ENCODE measurements at regions not wholly inside any gene's neighbourhood (a gene's known extent, or its start where the extent isn't known, plus 50 kb on each side); places are given as distances from the start of the nearest gene placed in this dataset.

DNA sequence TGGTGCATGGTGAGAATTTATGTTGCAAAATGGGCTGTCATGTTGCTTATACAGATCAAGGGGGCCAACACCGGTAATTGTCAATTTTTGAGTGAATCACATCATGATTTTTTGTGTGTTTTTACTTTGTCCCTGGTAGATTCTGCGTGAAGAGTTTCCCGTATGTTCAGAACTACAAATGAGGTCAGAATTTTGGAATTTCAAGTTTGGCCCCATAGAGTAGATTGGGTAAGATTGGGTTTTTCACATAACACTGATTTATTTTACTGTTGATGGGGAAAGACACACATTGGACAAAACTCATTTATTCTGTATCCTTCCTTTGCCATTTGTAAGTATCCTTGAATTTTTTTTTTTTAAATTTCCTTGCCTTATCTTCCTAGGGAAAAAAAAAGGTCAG, 158.5 kb upstream of the MXRA5 start:
- no peak overlapping the region for H3K27ac ChIP-seq (ENCODE audit: extremely low read depth, low read depth, low read length)
- H3K4me1 ChIP-seq (ENCODE audit: control insufficient read depth, insufficient read depth, low read length) = no peaks in the 10 kb centered on the region
- POLR2A ChIA-PET = no interaction called here
- CTCF ChIA-PET = no interaction called here
- TF ChIP-seq ZNF560 (tag by site-specific recombination; IDR thresholded peaks at IDR 0.05; ENCODE audit: borderline replicate concordance) = no peak
- TF ChIP-seq RBAK (tag by site-specific recombination; IDR thresholded peaks at IDR 0.05) = no peak
- TF ChIP-seq ZNF701 (tag by site-specific recombination; IDR thresholded peaks at IDR 0.05) = no peak
- TF ChIP-seq IKZF3 (tag by site-specific recombination; IDR thresholded peaks at IDR 0.05) = no peak
- no peak for TF ChIP-seq ZNF132 (tag by site-specific recombination; IDR thresholded peaks at IDR 0.05; ENCODE audit: borderline replicate concordance)
- TF ChIP-seq, protein P1, sequence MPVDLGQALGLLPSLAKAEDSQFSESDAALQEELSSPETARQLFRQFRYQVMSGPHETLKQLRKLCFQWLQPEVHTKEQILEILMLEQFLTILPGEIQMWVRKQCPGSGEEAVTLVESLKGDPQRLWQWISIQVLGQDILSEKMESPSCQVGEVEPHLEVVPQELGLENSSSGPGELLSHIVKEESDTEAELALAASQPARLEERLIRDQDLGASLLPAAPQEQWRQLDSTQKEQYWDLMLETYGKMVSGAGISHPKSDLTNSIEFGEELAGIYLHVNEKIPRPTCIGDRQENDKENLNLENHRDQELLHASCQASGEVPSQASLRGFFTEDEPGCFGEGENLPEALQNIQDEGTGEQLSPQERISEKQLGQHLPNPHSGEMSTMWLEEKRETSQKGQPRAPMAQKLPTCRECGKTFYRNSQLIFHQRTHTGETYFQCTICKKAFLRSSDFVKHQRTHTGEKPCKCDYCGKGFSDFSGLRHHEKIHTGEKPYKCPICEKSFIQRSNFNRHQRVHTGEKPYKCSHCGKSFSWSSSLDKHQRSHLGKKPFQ (tag by site-specific recombination; IDR thresholded peaks at IDR 0.05) = no peak
- no peak for TF ChIP-seq ZNF785 (tag by site-specific recombination; IDR thresholded peaks at IDR 0.05)
- TF ChIP-seq ZFP3 (tag by site-specific recombination; IDR thresholded peaks at IDR 0.05; ENCODE audit: low read depth) = no peak
- TF ChIP-seq, protein P2, sequence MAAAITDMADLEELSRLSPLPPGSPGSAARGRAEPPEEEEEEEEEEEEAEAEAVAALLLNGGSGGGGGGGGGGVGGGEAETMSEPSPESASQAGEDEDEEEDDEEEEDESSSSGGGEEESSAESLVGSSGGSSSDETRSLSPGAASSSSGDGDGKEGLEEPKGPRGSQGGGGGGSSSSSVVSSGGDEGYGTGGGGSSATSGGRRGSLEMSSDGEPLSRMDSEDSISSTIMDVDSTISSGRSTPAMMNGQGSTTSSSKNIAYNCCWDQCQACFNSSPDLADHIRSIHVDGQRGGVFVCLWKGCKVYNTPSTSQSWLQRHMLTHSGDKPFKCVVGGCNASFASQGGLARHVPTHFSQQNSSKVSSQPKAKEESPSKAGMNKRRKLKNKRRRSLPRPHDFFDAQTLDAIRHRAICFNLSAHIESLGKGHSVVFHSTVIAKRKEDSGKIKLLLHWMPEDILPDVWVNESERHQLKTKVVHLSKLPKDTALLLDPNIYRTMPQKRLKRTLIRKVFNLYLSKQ (tag by site-specific recombination; IDR thresholded peaks at IDR 0.05; ENCODE audit: borderline replicate concordance) = no peak
- no peak for TF ChIP-seq ZNF561 (tag by site-specific recombination; IDR thresholded peaks at IDR 0.05; ENCODE audit: borderline replicate concordance)
- TF ChIP-seq, protein P3, sequence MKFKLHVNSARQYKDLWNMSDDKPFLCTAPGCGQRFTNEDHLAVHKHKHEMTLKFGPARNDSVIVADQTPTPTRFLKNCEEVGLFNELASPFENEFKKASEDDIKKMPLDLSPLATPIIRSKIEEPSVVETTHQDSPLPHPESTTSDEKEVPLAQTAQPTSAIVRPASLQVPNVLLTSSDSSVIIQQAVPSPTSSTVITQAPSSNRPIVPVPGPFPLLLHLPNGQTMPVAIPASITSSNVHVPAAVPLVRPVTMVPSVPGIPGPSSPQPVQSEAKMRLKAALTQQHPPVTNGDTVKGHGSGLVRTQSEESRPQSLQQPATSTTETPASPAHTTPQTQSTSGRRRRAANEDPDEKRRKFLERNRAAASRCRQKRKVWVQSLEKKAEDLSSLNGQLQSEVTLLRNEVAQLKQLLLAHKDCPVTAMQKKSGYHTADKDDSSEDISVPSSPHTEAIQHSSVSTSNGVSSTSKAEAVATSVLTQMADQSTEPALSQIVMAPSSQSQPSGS (tag by site-specific recombination; IDR thresholded peaks at IDR 0.05; ENCODE audit: low read depth) = no peak
- no peak for TF ChIP-seq ZNF112 (tag by site-specific recombination; IDR thresholded peaks at IDR 0.05)
- TF ChIP-seq, protein P4, sequence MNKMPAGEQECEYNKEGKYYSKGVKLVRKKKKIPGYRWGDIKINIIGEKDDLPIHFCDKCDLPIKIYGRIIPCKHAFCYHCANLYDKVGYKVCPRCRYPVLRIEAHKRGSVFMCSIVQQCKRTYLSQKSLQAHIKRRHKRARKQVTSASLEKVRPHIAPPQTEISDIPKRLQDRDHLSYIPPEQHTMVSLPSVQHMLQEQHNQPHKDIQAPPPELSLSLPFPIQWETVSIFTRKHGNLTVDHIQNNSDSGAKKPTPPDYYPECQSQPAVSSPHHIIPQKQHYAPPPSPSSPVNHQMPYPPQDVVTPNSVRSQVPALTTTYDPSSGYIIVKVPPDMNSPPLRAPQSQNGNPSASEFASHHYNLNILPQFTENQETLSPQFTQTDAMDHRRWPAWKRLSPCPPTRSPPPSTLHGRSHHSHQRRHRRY (tag by site-specific recombination; IDR thresholded peaks at IDR 0.05) = no peak
- no peak for TF ChIP-seq ZNF664 (tag by site-specific recombination; IDR thresholded peaks at IDR 0.05)
- no peak for TF ChIP-seq ZBTB17 (tag by site-specific recombination; IDR thresholded peaks at IDR 0.05)
- no peak for TF ChIP-seq ZNF335 (tag by site-specific recombination; conservative IDR thresholded peaks at IDR 0.05)
- no peak for TF ChIP-seq ZNF629 (tag by site-specific recombination; IDR thresholded peaks at IDR 0.05)
- no peak for TF ChIP-seq ZNF221 (tag by site-specific recombination; IDR thresholded peaks at IDR 0.05; ENCODE audit: borderline replicate concordance)
- TF ChIP-seq, protein P5, sequence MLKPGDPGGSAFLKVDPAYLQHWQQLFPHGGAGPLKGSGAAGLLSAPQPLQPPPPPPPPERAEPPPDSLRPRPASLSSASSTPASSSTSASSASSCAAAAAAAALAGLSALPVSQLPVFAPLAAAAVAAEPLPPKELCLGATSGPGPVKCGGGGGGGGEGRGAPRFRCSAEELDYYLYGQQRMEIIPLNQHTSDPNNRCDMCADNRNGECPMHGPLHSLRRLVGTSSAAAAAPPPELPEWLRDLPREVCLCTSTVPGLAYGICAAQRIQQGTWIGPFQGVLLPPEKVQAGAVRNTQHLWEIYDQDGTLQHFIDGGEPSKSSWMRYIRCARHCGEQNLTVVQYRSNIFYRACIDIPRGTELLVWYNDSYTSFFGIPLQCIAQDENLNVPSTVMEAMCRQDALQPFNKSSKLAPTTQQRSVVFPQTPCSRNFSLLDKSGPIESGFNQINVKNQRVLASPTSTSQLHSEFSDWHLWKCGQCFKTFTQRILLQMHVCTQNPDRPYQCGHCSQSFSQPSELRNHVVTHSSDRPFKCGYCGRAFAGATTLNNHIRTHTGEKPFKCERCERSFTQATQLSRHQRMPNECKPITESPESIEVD (tag by site-specific recombination; IDR thresholded peaks at IDR 0.05) = no peak
- H3K9me3 ChIP-seq (ENCODE audit: control insufficient read depth, insufficient read depth, low read depth, low read length) = no peaks in the 10 kb centered on the region
- H3K4me3 ChIP-seq (ENCODE audit: low read depth, low read length) = no peak overlapping the region
- H3K36me3 ChIP-seq (ENCODE audit: control insufficient read depth in 2 of 2, insufficient read depth in 1 of 2, low read length in 2 of 2) = no peaks in the 10 kb centered on the region
